GM10266 (cell line): ENCODE measurements at regions not wholly inside any gene's neighbourhood (a gene's known extent, or its start where the extent isn't known, plus 50 kb on each side); places are given as distances from the start of the nearest gene placed in this dataset.

Experiments used
- DNase-seq: peaks from one replicate; pipeline ENCODE4 v3.0.0; 2012; ENCODE audit errors: extremely low spot score
- CTCF ChIP-seq: IDR thresholded peaks from 2 replicates; pipeline ENCODE4 v1.5.1; 2012; ENCODE audit warnings: mild to moderate bottlenecking, low read depth; ENCODE audit not compliant: control insufficient read depth, insufficient read depth; ENCODE audit errors: missing control alignments

DNA sequence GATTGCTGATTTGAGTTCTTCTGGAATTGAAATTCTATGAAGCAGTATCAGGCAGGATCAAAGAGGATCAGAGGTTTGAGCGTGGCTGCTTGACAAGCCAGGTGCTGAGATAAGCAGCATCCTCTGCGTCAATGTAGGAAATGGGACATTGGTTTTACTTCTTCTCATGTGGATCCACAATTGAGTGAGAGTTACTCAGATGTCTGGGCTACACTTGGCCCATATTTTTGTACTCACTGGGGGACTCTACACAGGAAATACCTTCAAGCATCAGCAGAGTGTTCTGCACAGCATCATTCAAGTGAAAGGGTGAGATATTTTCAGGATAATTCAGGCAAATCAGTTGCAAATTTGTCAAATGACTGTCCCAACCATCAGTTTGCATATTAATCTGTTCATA lies 613.9 kb upstream of the ARID1B start:
- DNase-seq, result no peak

GRCh38 chr6:156161471-156161870 lies 615.7 kb upstream of the ARID1B start:
- DNase-seq, result no peak
- TF ChIP-seq CTCF, result no peak

More for the DNA sequence above, 613.9 kb upstream of the ARID1B start:
- no peak for TF ChIP-seq CTCF

- no peak for TF ChIP-seq CTCF
- DNase-seq, result no peak
Measured at GRCh38 chr6:156160795-156161165, 616.4 kb upstream of the ARID1B start.

DNA sequence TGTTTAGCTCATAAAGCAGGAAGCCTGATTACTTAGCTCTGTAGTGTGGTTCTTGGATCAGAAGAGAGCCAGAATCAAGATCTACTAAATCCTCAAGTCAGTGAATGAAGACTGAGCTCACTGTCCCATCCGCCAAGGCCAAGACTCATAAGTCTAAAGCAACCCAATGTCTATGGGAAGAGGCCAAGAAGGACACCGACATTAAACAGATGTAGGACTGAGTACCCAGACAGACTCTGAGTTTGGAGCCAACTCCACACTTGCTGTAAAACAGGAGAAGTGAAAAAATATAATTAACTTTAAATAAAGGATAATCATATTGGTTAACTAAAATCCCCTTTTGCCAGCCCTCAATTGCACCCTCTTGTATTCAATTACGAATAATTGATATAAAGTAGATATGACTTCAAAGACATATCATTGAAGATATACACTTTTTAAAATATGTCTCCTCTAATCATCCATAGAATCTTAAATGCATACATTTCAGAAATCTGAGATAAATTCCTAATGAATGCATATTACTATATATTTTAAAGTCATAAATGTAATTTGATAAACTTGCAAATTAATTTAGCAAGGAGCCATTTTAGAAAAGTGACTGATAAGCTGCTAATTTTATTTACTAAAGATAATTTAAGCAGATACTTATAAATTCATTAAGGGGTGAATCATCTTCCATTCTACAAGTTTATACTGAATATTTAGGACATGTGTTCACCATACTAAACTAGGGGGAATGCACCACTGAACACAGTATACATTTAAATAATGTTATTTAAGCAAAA lies 617.0 kb upstream of the ARID1B start:
- no peak for DNase-seq
- TF ChIP-seq CTCF, result no peak

DNA sequence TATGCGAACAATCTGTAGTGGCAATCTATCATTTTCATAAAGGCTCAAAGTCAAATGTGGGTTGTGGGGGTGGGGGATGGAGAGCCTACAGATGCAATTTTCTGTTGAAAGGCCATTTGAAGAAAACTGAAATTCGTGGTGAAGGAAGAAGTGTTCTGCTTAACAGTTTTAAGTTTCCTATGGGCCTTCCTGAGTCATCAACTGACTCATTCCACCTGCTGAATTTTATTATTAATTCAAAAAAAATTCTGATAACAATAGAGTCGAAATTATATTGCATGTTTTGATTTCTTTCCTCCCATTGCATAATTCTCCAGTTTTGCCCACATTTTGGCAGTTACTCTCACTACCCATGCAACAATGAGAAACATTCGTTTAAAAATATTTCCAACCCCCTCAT lies 622.3 kb upstream of the ARID1B start:
- no peak for TF ChIP-seq CTCF
- no peak for DNase-seq

- TF ChIP-seq CTCF, result no peak
- no peak for DNase-seq
Measured at GRCh38 chr6:156150391-156150790, 626.8 kb upstream of the ARID1B start.

DNA sequence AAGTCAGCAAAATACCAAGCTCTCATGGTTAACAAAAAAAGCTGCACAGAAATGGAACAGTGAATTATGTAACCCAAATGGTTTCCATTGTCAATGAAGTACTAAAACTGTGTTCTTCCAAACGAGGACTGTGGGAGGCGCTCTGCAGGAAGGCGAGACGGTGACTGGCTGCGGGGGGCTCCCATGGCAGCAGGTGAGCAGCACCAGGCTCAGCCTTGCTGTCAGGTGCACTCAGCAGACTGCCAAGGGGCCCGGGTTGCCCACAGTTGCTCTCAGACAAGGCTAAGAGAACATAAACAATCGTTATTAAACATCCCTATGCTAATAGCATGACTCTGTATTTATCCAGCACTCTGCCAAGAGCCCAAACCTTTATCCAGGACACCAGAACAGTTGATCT lies 630.3 kb upstream of the ARID1B start:
- DNase-seq, result no peak
- TF ChIP-seq CTCF, result no peak
